Loucy (cell line): ENCODE measurements at regions not wholly inside any gene's neighbourhood (a gene's known extent, or its start where the extent isn't known, plus 50 kb on each side); places are given as distances from the start of the nearest gene placed in this dataset.

Experiments used
- H2AFZ ChIP-seq: fragments of 200-600 bp; sonication (generic); 2 replicates; pipeline ENCODE4 v1.6.0; 2016; ENCODE audit warnings: antibody characterized with exemption, mild to moderate bottlenecking, low read length, moderate library complexity
- H3F3A ChIP-seq: fragments of 200-600 bp; 2 replicates; pipeline ENCODE4 v1.6.0; 2016; ENCODE audit warnings: antibody characterized with exemption, low read depth, mild to moderate bottlenecking
- H3K27me3 ChIP-seq: fragments of 200-600 bp; sonication (generic); 2 replicates; pipeline ENCODE4 v1.6.1; 2014; ENCODE audit warnings: low read length, mild to moderate bottlenecking; ENCODE audit not compliant: insufficient read depth, poor library complexity, severe bottlenecking
- H3K36me3 ChIP-seq: fragments of 200-600 bp; sonication (generic); 2 replicates; pipeline ENCODE4 v1.6.1; 2016; ENCODE audit warnings: low read length; ENCODE audit not compliant: insufficient read depth
- H3K4me1 ChIP-seq: fragments of 200-600 bp; sonication (generic); 2 replicates; pipeline ENCODE4 v1.5.1; 2014; ENCODE audit warnings: low read length, mild to moderate bottlenecking; ENCODE audit not compliant: insufficient read depth, poor library complexity, severe bottlenecking
- H3K4me2 ChIP-seq: fragments of 200-600 bp; sonication (generic); 2 replicates; pipeline ENCODE4 v1.6.0; 2014; ENCODE audit warnings: antibody characterized with exemption, low read length, low read depth, mild to moderate bottlenecking; ENCODE audit not compliant: poor library complexity, severe bottlenecking
- H3K4me3 ChIP-seq: fragments of 200-600 bp; sonication (generic); 2 replicates; pipeline ENCODE4 v1.5.1; 2014; ENCODE audit warnings: low read length, mild to moderate bottlenecking, mixed read lengths; ENCODE audit not compliant: poor library complexity, severe bottlenecking
- H3K79me2 ChIP-seq: fragments of 200-600 bp; sonication (generic); 2 replicates; pipeline ENCODE4 v1.6.1; 2014; ENCODE audit warnings: low read length; ENCODE audit not compliant: insufficient read depth
- H3K9ac ChIP-seq: fragments of 200-600 bp; sonication (generic); 2 replicates; pipeline ENCODE4 v1.6.0; 2014; ENCODE audit warnings: mild to moderate bottlenecking, low read depth, low read length, moderate library complexity; ENCODE audit not compliant: poor library complexity, severe bottlenecking
- H3K9me2 ChIP-seq: fragments of 200-600 bp; sonication (generic); replicated peaks from 2 replicates; pipeline ENCODE4 v1.6.1; 2016; ENCODE audit warnings: low read depth, low read length, mixed read lengths
- H3K9me3 ChIP-seq: fragments of 200-600 bp; sonication (generic); 2 replicates; pipeline ENCODE4 v1.6.1; 2014; ENCODE audit warnings: mild to moderate bottlenecking, antibody characterized with exemption, low read length, low read depth; ENCODE audit not compliant: insufficient read depth
- H4K20me1 ChIP-seq: fragments of 200-600 bp; sonication (generic); 2 replicates; pipeline ENCODE4 v1.6.0; 2014; ENCODE audit warnings: antibody characterized with exemption, low read length, mild to moderate bottlenecking; ENCODE audit not compliant: insufficient read depth, poor library complexity, severe bottlenecking
- EZH2phosphoT487 ChIP-seq: fragments of 200-600 bp; IDR thresholded peaks from 2 replicates; pipeline ENCODE4 v1.6.1; 2018; ENCODE audit warnings: antibody characterized with exemption, mild to moderate bottlenecking, moderate library complexity, borderline replicate concordance
- TF ChIP-seq, protein P1 (sequence below): fragments of 200-600 bp; sonication (generic); conservative IDR thresholded peaks from 2 replicates; pipeline ENCODE4 v1.5.1; 2014; ENCODE audit warnings: mild to moderate bottlenecking, antibody characterized with exemption, low read length

DNA sequence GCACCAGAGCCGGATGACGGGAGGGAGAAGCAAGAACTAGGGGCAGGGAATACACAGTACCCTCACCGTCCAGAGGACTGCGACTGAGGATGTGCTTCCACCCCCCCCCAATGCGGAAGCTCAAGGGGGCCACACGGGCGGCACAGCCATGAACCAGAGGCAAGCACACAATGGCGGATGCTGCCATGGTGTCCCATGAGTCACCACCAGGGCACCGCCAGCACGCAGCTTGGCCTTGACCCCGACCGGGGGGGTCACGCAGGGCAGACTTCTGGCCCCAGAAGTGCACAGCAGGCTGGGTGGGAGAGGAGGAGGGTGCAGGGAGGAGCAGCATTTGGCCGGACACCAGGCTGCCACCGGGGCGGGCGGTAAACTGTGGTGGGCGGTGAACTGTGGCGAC lies 83.5 kb upstream of the ZNF254 start:
- Histone ChIP-seq H3K4me2 (no peak overlapping the region), H4K20me1 (no peaks in the 10 kb centered on the region), H3K79me2 (no peaks in the 10 kb centered on the region), H3F3A (no peaks in the 10 kb centered on the region), H3K4me3 (no peak overlapping the region), H3K9ac (no peak overlapping the region), H3K9me2 (no peaks in the 10 kb centered on the region), H3K4me1 (no peaks in the 10 kb centered on the region), H2AFZ (no peak overlapping the region), H3K9me3 (peaks cover 17% of the 10 kb centered on the region; the same call in 1 of the 2 replicates), H3K36me3 (no peaks in the 10 kb centered on the region), H3K27me3 (no peaks in the 10 kb centered on the region)
- no peak for TF ChIP-seq EZH2phosphoT487
- TF ChIP-seq, protein P1, sequence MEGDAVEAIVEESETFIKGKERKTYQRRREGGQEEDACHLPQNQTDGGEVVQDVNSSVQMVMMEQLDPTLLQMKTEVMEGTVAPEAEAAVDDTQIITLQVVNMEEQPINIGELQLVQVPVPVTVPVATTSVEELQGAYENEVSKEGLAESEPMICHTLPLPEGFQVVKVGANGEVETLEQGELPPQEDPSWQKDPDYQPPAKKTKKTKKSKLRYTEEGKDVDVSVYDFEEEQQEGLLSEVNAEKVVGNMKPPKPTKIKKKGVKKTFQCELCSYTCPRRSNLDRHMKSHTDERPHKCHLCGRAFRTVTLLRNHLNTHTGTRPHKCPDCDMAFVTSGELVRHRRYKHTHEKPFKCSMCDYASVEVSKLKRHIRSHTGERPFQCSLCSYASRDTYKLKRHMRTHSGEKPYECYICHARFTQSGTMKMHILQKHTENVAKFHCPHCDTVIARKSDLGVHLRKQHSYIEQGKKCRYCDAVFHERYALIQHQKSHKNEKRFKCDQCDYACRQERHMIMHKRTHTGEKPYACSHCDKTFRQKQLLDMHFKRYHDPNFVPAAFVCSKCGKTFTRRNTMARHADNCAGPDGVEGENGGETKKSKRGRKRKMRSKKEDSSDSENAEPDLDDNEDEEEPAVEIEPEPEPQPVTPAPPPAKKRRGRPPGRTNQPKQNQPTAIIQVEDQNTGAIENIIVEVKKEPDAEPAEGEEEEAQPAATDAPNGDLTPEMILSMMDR = no peak

DNA sequence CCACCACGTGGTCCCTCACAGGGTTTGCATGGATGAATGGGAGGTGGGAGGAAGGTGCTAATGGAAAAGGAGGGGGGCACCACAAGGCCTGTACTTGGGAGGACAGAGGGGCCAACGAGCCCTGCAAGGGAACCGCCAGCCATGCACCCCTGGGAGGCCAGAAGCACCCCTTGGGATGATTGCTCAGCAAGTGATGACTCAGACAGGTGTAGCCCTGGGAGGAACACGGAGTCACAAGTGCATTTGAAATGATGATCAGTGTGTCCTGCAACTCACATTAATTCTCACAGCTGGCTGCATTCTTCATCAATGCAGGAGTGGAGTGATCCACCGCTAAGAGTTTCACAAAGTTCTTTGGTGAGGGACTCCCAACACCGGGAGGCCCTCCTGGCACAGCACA lies 82.8 kb upstream of the ZNF254 start:
- Histone ChIP-seq H3K9ac (no peak overlapping the region), H2AFZ (no peak overlapping the region), H3K4me1 (no peaks in the 10 kb centered on the region), H3K27me3 (no peaks in the 10 kb centered on the region), H3K4me3 (no peak overlapping the region), H3K79me2 (no peaks in the 10 kb centered on the region), H4K20me1 (no peaks in the 10 kb centered on the region), H3K9me3 (peaks cover 17% of the 10 kb centered on the region; the same call in 1 of the 2 replicates), H3K4me2 (no peak overlapping the region), H3K9me2 (no peaks in the 10 kb centered on the region), H3K36me3 (no peaks in the 10 kb centered on the region), H3F3A (no peaks in the 10 kb centered on the region)
- no peak for TF ChIP-seq EZH2phosphoT487
- TF ChIP-seq, protein P1 = no peak

DNA sequence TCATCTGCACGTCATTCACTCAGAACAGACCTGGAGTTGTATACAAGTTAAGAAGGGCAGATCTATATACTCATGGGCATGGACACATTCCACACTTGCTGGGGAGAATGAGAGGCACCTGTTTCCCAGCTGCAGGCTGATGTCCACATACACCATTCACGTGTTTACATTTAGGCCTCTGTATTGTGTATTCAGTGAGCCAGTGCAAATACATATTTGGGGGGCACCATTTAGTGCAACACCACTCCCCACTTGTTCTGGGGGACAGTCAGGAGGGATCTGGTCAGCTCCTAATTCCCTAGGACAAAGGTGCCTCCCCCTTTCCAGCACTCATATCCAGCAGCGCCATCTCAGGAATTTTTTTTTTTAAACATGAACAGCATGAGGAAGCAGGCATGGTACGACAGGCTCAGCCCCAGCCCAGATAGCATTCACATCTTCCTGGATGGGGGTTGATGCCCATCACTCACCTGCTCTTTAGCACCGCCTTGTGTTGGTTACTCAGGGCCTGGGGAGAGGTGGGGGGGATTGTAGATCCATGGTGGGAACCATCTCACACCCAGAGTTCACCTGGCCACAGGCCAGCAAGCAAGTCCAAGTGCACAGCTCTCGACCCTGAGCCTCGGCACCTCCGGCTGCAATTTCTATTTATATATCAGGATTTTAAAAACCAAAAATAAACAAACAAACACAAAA lies 56.9 kb upstream of the ZNF254 start:
- Histone ChIP-seq H3K9me3 (no peaks in the 10 kb centered on the region), H4K20me1 (peaks cover 8% of the 10 kb centered on the region), H3K27me3 (no peaks in the 10 kb centered on the region), H3K4me1 (peaks cover 7% of the 10 kb centered on the region), H3F3A (no peaks in the 10 kb centered on the region), H3K4me2 (no peak overlapping the region), H3K4me3 (no peak overlapping the region), H2AFZ (0 out of 2 replicates have a peak overlapping the region, but pooled peaks have one; percentile 45), H3K79me2 (peaks cover 17% of the 10 kb centered on the region), H3K9ac (no peak overlapping the region), H3K36me3 (no peaks in the 10 kb centered on the region), H3K9me2 (no peaks in the 10 kb centered on the region)
- TF ChIP-seq, protein P1 = no peak
- TF ChIP-seq EZH2phosphoT487 = no peak
